KMS-11 (cell line): ENCODE measurements at regions not wholly inside any gene's neighbourhood (a gene's known extent, or its start where the extent isn't known, plus 50 kb on each side); places are given as distances from the start of the nearest gene placed in this dataset.

Source experiments
- H2AFZ ChIP-seq: fragments of 200-600 bp; sonication (generic); 2 replicates; pipeline ENCODE4 v1.6.1; 2016; ENCODE audit warnings: antibody characterized with exemption, mixed run types, low read depth
- H3K27ac ChIP-seq: fragments of 200-600 bp; sonication (generic); 2 replicates; pipeline ENCODE4 v1.6.1; 2016; ENCODE audit warnings: mild to moderate bottlenecking, mixed run types
- H3K27me3 ChIP-seq: fragments of 200-600 bp; sonication (generic); 2 replicates; pipeline ENCODE4 v1.6.1; 2017; ENCODE audit warnings: mild to moderate bottlenecking, low read depth, mixed run types, moderate library complexity; ENCODE audit not compliant: insufficient read depth
- H3K36me3 ChIP-seq: fragments of 200-600 bp; sonication (generic); 2 replicates; pipeline ENCODE4 v1.6.1; 2017; ENCODE audit warnings: mild to moderate bottlenecking, mixed run types; ENCODE audit not compliant: insufficient read depth
- H3K4me1 ChIP-seq: fragments of 200-600 bp; sonication (generic); 2 replicates; pipeline ENCODE4 v1.6.1; 2016; ENCODE audit warnings: mild to moderate bottlenecking, low read depth, mixed run types; ENCODE audit not compliant: poor library complexity, severe bottlenecking
- H3K4me2 ChIP-seq: fragments of 200-600 bp; sonication (generic); 2 replicates; pipeline ENCODE4 v1.7.0; 2016; ENCODE audit warnings: mild to moderate bottlenecking, mixed run types
- H3K4me3 ChIP-seq: fragments of 200-600 bp; sonication (generic); IDR thresholded peaks from 2 replicates; pipeline ENCODE4 v1.6.1; 2017; ENCODE audit warnings: low read depth, low read length, mixed read lengths; ENCODE audit not compliant: insufficient read depth
- H3K79me2 ChIP-seq: fragments of 200-600 bp; sonication (generic); 2 replicates; pipeline ENCODE4 v1.6.1; 2016; ENCODE audit warnings: low read depth, mixed run types; ENCODE audit not compliant: insufficient read depth
- H3K9ac ChIP-seq: fragments of 200-600 bp; sonication (generic); 2 replicates; pipeline ENCODE4 v1.6.1; 2016; ENCODE audit warnings: mild to moderate bottlenecking, mixed run types
- H4K20me1 ChIP-seq: fragments of 200-600 bp; sonication (generic); 2 replicates; pipeline ENCODE4 v1.6.1; 2016; ENCODE audit warnings: mild to moderate bottlenecking, mixed run types; ENCODE audit not compliant: insufficient read depth
- TF ChIP-seq, protein P1 (sequence below): fragments of 200-600 bp; sonication (generic); conservative IDR thresholded peaks from 2 replicates; pipeline ENCODE4 v1.6.1; 2017; ENCODE audit warnings: low read depth, mild to moderate bottlenecking, antibody characterized with exemption, low read length, moderate library complexity, mixed read lengths

DNA sequence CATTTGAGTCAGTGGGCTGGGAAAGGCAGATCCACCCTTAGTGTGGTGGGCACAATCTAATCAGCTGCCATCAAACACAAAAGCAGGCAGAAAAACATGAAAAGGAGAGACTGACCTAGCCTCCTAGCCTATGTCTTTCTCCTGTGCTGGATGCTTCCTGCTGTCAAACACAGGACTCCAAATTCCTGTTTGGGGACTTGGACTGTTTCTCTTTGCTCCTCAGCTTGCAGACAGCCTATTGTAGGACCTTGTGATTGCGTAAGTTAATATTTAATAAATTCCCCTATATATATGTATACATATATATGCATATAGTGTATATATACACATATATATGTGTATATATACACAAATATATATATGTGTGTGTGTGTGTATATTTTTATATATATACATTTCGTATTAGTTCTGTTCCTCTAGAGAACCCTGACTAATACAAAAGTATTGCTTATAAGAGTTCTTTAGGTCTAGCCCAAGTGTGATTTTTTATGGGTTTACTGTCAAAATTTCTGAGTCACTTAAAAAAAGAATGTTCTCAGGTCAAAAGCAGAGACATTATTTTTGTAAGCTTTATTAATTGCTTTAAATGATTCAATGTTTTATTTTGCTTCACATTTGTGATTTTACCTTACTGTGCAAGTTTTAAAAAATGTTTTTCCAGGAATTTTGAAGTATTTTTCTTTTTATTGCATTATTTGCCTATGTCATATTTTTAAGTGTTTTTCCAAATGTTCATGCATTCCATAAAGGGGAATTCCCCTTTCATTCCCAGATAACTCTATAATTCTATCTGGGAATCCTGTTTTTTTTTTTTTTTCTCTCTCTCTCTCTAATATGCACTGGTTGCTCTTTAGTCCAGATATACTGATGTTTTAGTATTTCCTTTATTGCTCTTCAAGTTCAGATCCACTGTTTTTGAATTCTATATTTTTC is 92.1 kb upstream of the ADAMTS5 start:
- TF ChIP-seq, protein P1, sequence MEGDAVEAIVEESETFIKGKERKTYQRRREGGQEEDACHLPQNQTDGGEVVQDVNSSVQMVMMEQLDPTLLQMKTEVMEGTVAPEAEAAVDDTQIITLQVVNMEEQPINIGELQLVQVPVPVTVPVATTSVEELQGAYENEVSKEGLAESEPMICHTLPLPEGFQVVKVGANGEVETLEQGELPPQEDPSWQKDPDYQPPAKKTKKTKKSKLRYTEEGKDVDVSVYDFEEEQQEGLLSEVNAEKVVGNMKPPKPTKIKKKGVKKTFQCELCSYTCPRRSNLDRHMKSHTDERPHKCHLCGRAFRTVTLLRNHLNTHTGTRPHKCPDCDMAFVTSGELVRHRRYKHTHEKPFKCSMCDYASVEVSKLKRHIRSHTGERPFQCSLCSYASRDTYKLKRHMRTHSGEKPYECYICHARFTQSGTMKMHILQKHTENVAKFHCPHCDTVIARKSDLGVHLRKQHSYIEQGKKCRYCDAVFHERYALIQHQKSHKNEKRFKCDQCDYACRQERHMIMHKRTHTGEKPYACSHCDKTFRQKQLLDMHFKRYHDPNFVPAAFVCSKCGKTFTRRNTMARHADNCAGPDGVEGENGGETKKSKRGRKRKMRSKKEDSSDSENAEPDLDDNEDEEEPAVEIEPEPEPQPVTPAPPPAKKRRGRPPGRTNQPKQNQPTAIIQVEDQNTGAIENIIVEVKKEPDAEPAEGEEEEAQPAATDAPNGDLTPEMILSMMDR, result no peak
- Histone ChIP-seq H3K4me2 (no peak overlapping the region), H3K36me3 (no peaks in the 10 kb centered on the region), H3K27me3 (no peaks in the 10 kb centered on the region), H3K4me3 (no peak overlapping the region), H4K20me1 (no peaks in the 10 kb centered on the region), H3K79me2 (no peaks in the 10 kb centered on the region), H3K9ac (no peak overlapping the region), H3K27ac (no peak overlapping the region), H2AFZ (no peak overlapping the region), H3K4me1 (no peaks in the 10 kb centered on the region)

DNA sequence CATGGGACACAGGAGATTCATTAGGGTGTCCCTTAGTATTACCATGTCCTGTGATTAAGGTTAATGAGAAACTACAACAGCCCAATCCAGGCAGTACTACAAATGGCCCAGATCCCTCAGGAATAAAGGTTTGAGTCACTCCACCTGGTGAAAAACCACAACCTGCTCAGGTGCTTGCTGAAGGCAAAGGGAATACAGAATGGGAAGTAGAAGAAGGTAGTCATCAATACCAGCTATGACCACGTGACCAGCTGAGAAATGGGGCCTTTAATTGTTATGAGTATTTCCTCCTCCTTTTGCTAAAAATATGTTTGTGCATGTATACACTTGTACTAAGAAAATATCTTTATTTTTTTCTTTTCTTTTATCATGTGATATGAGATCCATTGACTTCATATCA is 91.1 kb upstream of the ADAMTS5 start:
- no peak overlapping the region for H3K4me3 ChIP-seq
- H3K4me2 ChIP-seq, result no peak overlapping the region
- no peaks in the 10 kb centered on the region for H3K79me2 ChIP-seq
- H3K27ac ChIP-seq, result no peak overlapping the region
- no peaks in the 10 kb centered on the region for H4K20me1 ChIP-seq
- no peaks in the 10 kb centered on the region for H3K36me3 ChIP-seq
- H3K27me3 ChIP-seq, result no peaks in the 10 kb centered on the region
- H3K4me1 ChIP-seq, result no peaks in the 10 kb centered on the region
- H2AFZ ChIP-seq, result no peak overlapping the region
- TF ChIP-seq, protein P1, result no peak
- H3K9ac ChIP-seq, result no peak overlapping the region

DNA sequence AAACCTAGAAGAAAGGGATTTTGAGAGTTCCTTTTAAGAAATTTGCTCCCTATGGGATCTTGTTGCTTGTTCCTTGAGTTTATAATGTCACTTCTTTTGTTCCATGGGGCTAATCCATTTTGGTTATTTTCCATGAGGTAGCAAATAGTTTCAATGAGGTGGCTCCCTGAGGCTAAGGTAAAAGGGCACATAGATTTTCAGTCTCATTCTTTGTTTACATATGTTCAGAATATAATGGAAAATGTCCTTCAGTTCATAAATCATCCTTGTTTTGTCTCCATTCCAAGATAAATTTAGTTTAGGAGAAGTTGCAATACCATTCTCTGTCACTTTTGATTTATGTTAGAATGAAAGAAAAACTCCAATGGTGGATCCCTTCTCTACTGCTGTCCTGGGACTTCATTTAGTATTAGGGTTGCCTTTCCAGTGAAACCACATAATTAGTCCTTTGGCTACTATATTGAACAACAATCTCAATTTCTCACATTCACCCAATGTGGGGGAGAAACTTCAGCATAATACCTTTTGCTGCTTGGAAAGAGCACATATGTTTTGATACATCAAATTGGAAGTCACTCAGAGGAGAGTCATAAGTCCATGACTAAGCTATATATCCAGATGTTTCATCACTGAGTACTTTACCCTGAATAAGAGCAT is 80.9 kb upstream of the ADAMTS5 start:
- H3K27ac ChIP-seq, result no peak overlapping the region
- no peak overlapping the region for H3K9ac ChIP-seq
- no peaks in the 10 kb centered on the region for H3K79me2 ChIP-seq
- no peaks in the 10 kb centered on the region for H3K36me3 ChIP-seq
- no peaks in the 10 kb centered on the region for H3K4me1 ChIP-seq
- H3K4me2 ChIP-seq, result no peak overlapping the region
- no peaks in the 10 kb centered on the region for H3K27me3 ChIP-seq
- H3K4me3 ChIP-seq, result no peak overlapping the region
- TF ChIP-seq, protein P1, result no peak
- H4K20me1 ChIP-seq, result no peaks in the 10 kb centered on the region
- no peak overlapping the region for H2AFZ ChIP-seq

DNA sequence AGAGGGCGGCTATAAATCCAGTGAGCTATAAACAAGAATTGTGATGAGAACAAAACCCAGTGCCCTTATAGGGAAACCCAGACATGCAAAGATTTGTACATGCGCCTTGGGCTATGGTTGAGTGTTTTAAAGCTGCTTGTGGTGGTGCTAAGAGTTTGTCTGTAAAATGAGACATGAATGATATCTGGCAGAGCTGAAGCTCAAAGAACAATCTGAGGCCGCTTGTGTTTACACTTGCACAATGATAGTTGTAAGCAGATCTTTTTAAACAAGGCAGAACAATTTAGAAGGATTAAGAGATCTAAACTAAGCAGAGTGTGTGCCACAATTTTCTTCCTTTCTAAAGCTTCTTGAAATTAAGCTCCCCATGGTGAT is 80.4 kb upstream of the ADAMTS5 start:
- TF ChIP-seq, protein P1, result no peak
- no peak overlapping the region for H3K27ac ChIP-seq
- H2AFZ ChIP-seq, result no peak overlapping the region

More for the DNA sequence above, 80.4 kb upstream of the ADAMTS5 start:
- Histone ChIP-seq H3K9ac (no peak overlapping the region), H3K4me3 (no peak overlapping the region), H3K4me2 (no peak overlapping the region), H3K79me2 (no peaks in the 10 kb centered on the region), H3K27me3 (no peaks in the 10 kb centered on the region), H3K36me3 (no peaks in the 10 kb centered on the region), H3K4me1 (no peaks in the 10 kb centered on the region), H4K20me1 (no peaks in the 10 kb centered on the region)
